ENCODE measurements at regions not wholly inside any gene's neighbourhood (a gene's known extent, or its start where the extent isn't known, plus 50 kb on each side); places are given as distances from the start of the nearest gene placed in this dataset.
"Not testable (repeated sequence)": the region's sequence is repeated elsewhere in the genome, so short reads cannot be mapped to it uniquely, and the experiment has no call there.

- TF ChIP-seq CTCF (IDR thresholded peaks at IDR 0.05; ENCODE audit: poor library complexity) (peak; percentile 100), EZH2phosphoT487 (IDR thresholded peaks at IDR 0.05; ENCODE audit: low read depth, severe bottlenecking, unreplicated experiment) (no peak)
- no peak overlapping the region for H2AFZ ChIP-seq
- H3K4me2 ChIP-seq: peak overlapping the region; percentile 66
- no peaks in the 10 kb centered on the region for H4K20me1 ChIP-seq (ENCODE audit: insufficient read depth, poor library complexity, severe bottlenecking)
- no peaks in the 10 kb centered on the region for H3K27me3 ChIP-seq
- H3K4me3 ChIP-seq: no peak overlapping the region
- H3K79me2 ChIP-seq: no peaks in the 10 kb centered on the region
- no peaks in the 10 kb centered on the region for H3K36me3 ChIP-seq (replicated peaks; ENCODE audit: insufficient read depth, low read depth)
- no peaks in the 10 kb centered on the region for H3K9me2 ChIP-seq (replicated peaks; ENCODE audit: insufficient read depth)
- peak; percentile 83 for DNase-seq (ENCODE audit: low spot score)
- H3K4me1 ChIP-seq (ENCODE audit: insufficient read depth): no peaks in the 10 kb centered on the region
- no peaks in the 10 kb centered on the region for H3K9me3 ChIP-seq (ENCODE audit: low read depth)
- H3K27ac ChIP-seq: no peak overlapping the region
- WGBS (ENCODE audit: low lambda C conversion rate, missing lambda C conversion rate): 69% methylated on average over 37 of the region's 43 CpGs
Measured at GRCh38 chr10:64041185-64041988, 520.2 kb downstream of the REEP3 start.

GRCh38 chr10:64041989-64042490 lies 520.8 kb downstream of the REEP3 start:
- Histone ChIP-seq H3K4me2 (no peak overlapping the region), H4K20me1 (ENCODE audit: insufficient read depth, poor library complexity, severe bottlenecking) (no peaks in the 10 kb centered on the region), H2AFZ (no peak overlapping the region), H3K9me2 (replicated peaks; ENCODE audit: insufficient read depth) (no peaks in the 10 kb centered on the region), H3K27ac (no peak overlapping the region), H3K27me3 (no peaks in the 10 kb centered on the region), H3K9me3 (ENCODE audit: low read depth) (no peaks in the 10 kb centered on the region), H3K79me2 (no peaks in the 10 kb centered on the region), H3K36me3 (replicated peaks; ENCODE audit: insufficient read depth, low read depth) (no peaks in the 10 kb centered on the region), H3K4me1 (ENCODE audit: insufficient read depth) (no peaks in the 10 kb centered on the region), H3K4me3 (no peak overlapping the region)
- no peak for DNase-seq (ENCODE audit: low spot score)
- WGBS (ENCODE audit: low lambda C conversion rate, missing lambda C conversion rate): 92% methylated on average over 18 of the region's 19 CpGs
- no peak for TF ChIP-seq EZH2phosphoT487 (IDR thresholded peaks at IDR 0.05; ENCODE audit: low read depth, severe bottlenecking, unreplicated experiment)
- TF ChIP-seq EZH2 (IDR thresholded peaks at IDR 0.05; ENCODE audit: borderline replicate concordance): no peak

- Histone ChIP-seq H3K4me2 (no peak overlapping the region), H3K27ac (no peak overlapping the region), H2AFZ (no peak overlapping the region), H3K36me3 (replicated peaks; ENCODE audit: insufficient read depth, low read depth) (no peaks in the 10 kb centered on the region), H3K4me1 (ENCODE audit: insufficient read depth) (no peaks in the 10 kb centered on the region), H3K9me2 (replicated peaks; ENCODE audit: insufficient read depth) (no peaks in the 10 kb centered on the region), H3K9me3 (ENCODE audit: low read depth) (no peaks in the 10 kb centered on the region), H3K27me3 (no peaks in the 10 kb centered on the region), H3K79me2 (no peaks in the 10 kb centered on the region), H4K20me1 (ENCODE audit: insufficient read depth, poor library complexity, severe bottlenecking) (no peaks in the 10 kb centered on the region), H3K4me3 (no peak overlapping the region)
- no peak for DNase-seq (ENCODE audit: low spot score)
- TF ChIP-seq EZH2phosphoT487 (IDR thresholded peaks at IDR 0.05; ENCODE audit: low read depth, severe bottlenecking, unreplicated experiment) (no peak), CTCF (IDR thresholded peaks at IDR 0.05; ENCODE audit: poor library complexity) (no peak), EZH2 (IDR thresholded peaks at IDR 0.05; ENCODE audit: borderline replicate concordance) (no peak)
- 89% methylated on average over 2 of the region's 2 CpGs for WGBS (ENCODE audit: low lambda C conversion rate, missing lambda C conversion rate)
Measured at GRCh38 chr10:64044098-64044497, 522.9 kb downstream of the REEP3 start.

DNA sequence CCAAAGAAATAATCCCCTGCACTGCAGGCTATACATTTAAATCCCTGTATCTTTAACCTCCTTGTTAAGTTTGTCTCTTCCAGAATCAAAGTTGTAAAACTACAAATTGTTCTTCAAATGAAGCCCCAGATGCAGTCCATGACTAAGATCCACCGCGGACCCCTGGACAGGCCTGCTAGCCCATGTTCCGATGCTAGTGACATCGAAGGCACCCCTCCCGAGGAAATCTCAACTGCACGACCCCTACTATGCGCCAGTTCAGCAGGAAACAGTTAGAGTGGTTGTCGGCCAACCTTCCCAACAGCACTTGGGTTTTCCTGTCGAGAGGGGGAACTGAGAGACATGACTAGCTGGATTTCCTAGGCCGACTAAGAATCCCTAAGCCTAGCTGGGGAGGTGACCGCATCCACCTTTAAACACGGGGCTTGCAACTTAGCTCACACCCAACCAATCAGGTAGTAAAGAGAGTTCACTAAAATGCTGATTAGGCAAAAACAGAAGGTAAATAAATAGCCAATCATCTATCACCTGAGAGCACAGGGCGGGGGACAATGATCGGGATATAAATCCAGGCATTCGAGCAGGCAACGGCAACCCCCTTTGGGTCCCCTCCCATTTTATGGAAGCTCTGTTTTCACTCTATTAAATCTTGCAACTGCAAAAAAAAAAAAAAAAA lies 523.9 kb downstream of the REEP3 start:
- DNase-seq (ENCODE audit: low spot score); H3K9me3 ChIP-seq (ENCODE audit: low read depth); H3K27ac ChIP-seq; H3K4me3 ChIP-seq; H4K20me1 ChIP-seq (ENCODE audit: insufficient read depth, poor library complexity, severe bottlenecking); H3K4me1 ChIP-seq (ENCODE audit: insufficient read depth); H3K79me2 ChIP-seq; H3K36me3 ChIP-seq (replicated peaks; ENCODE audit: insufficient read depth, low read depth); H3K9me2 ChIP-seq (replicated peaks; ENCODE audit: insufficient read depth); H3K4me2 ChIP-seq; H3K27me3 ChIP-seq; H2AFZ ChIP-seq: not testable (repeated sequence)
- WGBS (ENCODE audit: low lambda C conversion rate, missing lambda C conversion rate): 93% methylated on average over 16 of the region's 16 CpGs

Data from hepatocyte (in vitro differentiated cells).